Spinal cord (tissue), 9 donors: ENCODE measurements at regions not wholly inside any gene's neighbourhood (a gene's known extent, or its start where the extent isn't known, plus 50 kb on each side); places are given as distances from the start of the nearest gene placed in this dataset.

ENCODE experiments used
- DNase-seq, 6 donors: peaks; one replicate each; pipeline versions ENCODE4 v3.0.0 to v3.0.0-alpha.2; 2013 to 2015; ENCODE audit warnings: low spot score in 6 of 6, low read depth in 4 of 6
- H3K27ac ChIP-seq: one replicate; pipeline ENCODE4 v1.5.1; 2013; ENCODE audit warnings: low read depth, low read length, control low read depth
- H3K27me3 ChIP-seq: one replicate; pipeline ENCODE4 v1.6.1; 2013; ENCODE audit warnings: low read length; ENCODE audit not compliant: control insufficient read depth, insufficient read depth
- H3K36me3 ChIP-seq: one replicate; pipeline ENCODE4 v1.6.1; 2013; ENCODE audit warnings: low read length; ENCODE audit not compliant: control insufficient read depth, insufficient read depth
- H3K4me1 ChIP-seq: one replicate; pipeline ENCODE4 v1.6.1; 2013; ENCODE audit warnings: low read length; ENCODE audit not compliant: control insufficient read depth, insufficient read depth
- H3K4me3 ChIP-seq: one replicate; pipeline ENCODE4 v1.5.1; 2013; ENCODE audit warnings: low read depth, low read length, control low read depth
- H3K9me3 ChIP-seq: one replicate; pipeline ENCODE4 v1.6.1; 2013; ENCODE audit warnings: low read length; ENCODE audit not compliant: control insufficient read depth, insufficient read depth
- WGBS: methylation state at CpG from one replicate; pipeline ENCODE4 v1.1.5; 2013; ENCODE audit warnings: missing lambda C conversion rate; ENCODE audit not compliant: insufficient coverage; 5-methylcytosine and 5-hydroxymethylcytosine counted together
- donor health status: healthy.

GRCh38 chr6:134689641-134690040 lies 260.3 kb downstream of the ALDH8A1 start:
- Histone ChIP-seq H3K27me3 (no peaks in the 10 kb centered on the region), H3K4me1 (peaks cover 8% of the 10 kb centered on the region), H3K4me3 (no peak overlapping the region), H3K9me3 (no peaks in the 10 kb centered on the region), H3K27ac (peak overlapping the region; percentile 69), H3K36me3 (no peaks in the 10 kb centered on the region)
- DNase-seq = peak in 3 of 6 donors; percentile 29 to 69 (median 64)
- WGBS = 25% methylated on average over 3 of the region's 4 CpGs

GRCh38 chr6:134689177-134689576 lies 260.7 kb downstream of the ALDH8A1 start:
- DNase-seq = peak in 4 of 6 donors; percentile 29 to 77 (median 64)
- Histone ChIP-seq H3K36me3 (no peaks in the 10 kb centered on the region), H3K27ac (peak overlapping the region; percentile 69), H3K4me3 (no peak overlapping the region), H3K27me3 (no peaks in the 10 kb centered on the region), H3K4me1 (peaks cover 8% of the 10 kb centered on the region), H3K9me3 (no peaks in the 10 kb centered on the region)
- WGBS = 50% methylated on average over 1 of the region's 4 CpGs

GRCh38 chr6:134686071-134686470 lies 263.8 kb downstream of the ALDH8A1 start:
- Histone ChIP-seq H3K36me3 (no peaks in the 10 kb centered on the region), H3K27ac (no peak overlapping the region), H3K9me3 (no peaks in the 10 kb centered on the region), H3K4me1 (peaks cover 8% of the 10 kb centered on the region), H3K27me3 (no peaks in the 10 kb centered on the region), H3K4me3 (no peak overlapping the region)
- no CpG with 5 or more reads among the region's 6 CpGs for WGBS
- DNase-seq = no peak

DNA sequence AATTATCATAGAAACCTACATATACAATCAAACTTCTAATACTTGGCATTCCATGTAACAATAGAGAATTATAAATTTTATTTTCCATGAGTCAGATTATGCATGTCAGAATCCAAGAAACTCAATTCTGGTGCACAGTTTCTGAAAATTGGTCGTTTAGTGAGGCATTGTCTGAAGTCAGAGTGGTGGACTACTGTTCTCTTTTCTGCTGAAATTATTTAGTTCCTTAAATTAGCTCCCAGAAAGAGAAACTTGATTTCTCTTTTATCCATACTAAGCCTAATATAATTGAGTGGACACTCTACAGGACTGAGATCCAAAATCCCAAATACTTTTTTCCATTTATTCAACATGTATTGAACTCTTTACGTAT lies 265.5 kb downstream of the ALDH8A1 start:
- H3K27me3 ChIP-seq = no peaks in the 10 kb centered on the region
- no peak overlapping the region for H3K4me3 ChIP-seq
- WGBS = 100% methylated on average over 1 of the region's 2 CpGs
- no peaks in the 10 kb centered on the region for H3K36me3 ChIP-seq
- H3K9me3 ChIP-seq = no peaks in the 10 kb centered on the region
- H3K4me1 ChIP-seq = peaks cover under 1% of the 10 kb centered on the region
- DNase-seq = no peak
- no peak overlapping the region for H3K27ac ChIP-seq

GRCh38 chr6:134683783-134684422 lies 266.0 kb downstream of the ALDH8A1 start:
- Histone ChIP-seq H3K4me1 (no peaks in the 10 kb centered on the region), H3K9me3 (no peaks in the 10 kb centered on the region), H3K27ac (no peak overlapping the region), H3K36me3 (no peaks in the 10 kb centered on the region), H3K27me3 (no peaks in the 10 kb centered on the region), H3K4me3 (no peak overlapping the region)
- DNase-seq = no peak
- WGBS = no CpG with 5 or more reads among the region's 2 CpGs

DNA sequence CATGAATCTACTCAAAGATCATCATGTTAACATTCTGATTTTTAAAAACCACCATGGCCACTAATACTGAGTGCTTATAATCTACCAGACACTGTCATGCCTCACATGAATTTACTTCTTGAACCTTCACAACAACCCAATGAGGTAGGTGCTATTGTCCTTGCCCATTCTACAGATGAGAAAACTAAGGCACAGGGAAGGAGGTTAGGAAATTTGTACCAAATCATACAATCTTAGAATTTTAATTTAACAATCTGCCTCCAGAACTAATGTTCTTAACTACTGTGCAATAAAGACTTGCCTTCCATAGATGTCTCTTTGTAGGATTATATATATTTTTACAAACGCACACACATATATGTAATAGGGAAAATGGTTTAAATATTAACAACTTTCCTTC lies 269.5 kb downstream of the ALDH8A1 start:
- no peaks in the 10 kb centered on the region for H3K9me3 ChIP-seq
- no peaks in the 10 kb centered on the region for H3K27me3 ChIP-seq
- no peaks in the 10 kb centered on the region for H3K36me3 ChIP-seq
- no CpG with 5 or more reads among the region's 1 CpG for WGBS
- no peak overlapping the region for H3K4me3 ChIP-seq
- H3K27ac ChIP-seq = no peak overlapping the region
- peaks cover 4% of the 10 kb centered on the region for H3K4me1 ChIP-seq
- DNase-seq = no peak

GRCh38 chr6:134680021-134680420 lies 269.9 kb downstream of the ALDH8A1 start:
- 100% methylated on average over 3 of the region's 3 CpGs for WGBS
- no peaks in the 10 kb centered on the region for H3K27me3 ChIP-seq
- no peaks in the 10 kb centered on the region for H3K9me3 ChIP-seq
- no peaks in the 10 kb centered on the region for H3K36me3 ChIP-seq
- no peak overlapping the region for H3K4me3 ChIP-seq
- no peak for DNase-seq
- no peak overlapping the region for H3K27ac ChIP-seq
- peaks cover 4% of the 10 kb centered on the region for H3K4me1 ChIP-seq

DNA sequence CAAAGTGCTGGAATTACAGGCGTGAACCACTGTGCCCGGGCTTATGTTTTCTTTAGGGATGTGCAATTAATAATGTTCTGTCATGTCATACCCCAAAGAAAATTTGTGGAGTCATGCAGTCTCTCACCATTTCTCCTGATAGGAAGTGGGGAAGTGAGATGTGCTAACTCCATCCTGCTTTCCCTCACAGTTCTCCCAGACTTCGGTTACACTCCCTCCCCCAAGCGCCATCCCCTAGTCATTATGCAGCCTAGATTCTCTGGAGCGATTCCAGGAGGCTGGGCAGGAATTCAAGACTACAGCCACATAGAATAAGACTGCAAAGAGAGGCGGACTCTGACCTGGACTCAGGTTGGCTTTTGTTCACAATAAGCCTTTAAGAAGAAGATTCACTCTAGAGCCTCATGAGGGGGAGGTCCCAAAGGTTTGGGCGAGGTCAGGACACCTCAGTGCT lies 271.4 kb downstream of the ALDH8A1 start:
- H3K36me3 ChIP-seq = no peaks in the 10 kb centered on the region
- H3K27ac ChIP-seq = peak overlapping the region; percentile 8
- H3K9me3 ChIP-seq = no peaks in the 10 kb centered on the region
- no peaks in the 10 kb centered on the region for H3K27me3 ChIP-seq
- peak in 5 of 6 donors; percentile 66 to 95 (median 79) for DNase-seq
- WGBS = 39% methylated on average over 4 of the region's 7 CpGs
- no peak overlapping the region for H3K4me3 ChIP-seq
- peaks cover 4% of the 10 kb centered on the region for H3K4me1 ChIP-seq

DNA sequence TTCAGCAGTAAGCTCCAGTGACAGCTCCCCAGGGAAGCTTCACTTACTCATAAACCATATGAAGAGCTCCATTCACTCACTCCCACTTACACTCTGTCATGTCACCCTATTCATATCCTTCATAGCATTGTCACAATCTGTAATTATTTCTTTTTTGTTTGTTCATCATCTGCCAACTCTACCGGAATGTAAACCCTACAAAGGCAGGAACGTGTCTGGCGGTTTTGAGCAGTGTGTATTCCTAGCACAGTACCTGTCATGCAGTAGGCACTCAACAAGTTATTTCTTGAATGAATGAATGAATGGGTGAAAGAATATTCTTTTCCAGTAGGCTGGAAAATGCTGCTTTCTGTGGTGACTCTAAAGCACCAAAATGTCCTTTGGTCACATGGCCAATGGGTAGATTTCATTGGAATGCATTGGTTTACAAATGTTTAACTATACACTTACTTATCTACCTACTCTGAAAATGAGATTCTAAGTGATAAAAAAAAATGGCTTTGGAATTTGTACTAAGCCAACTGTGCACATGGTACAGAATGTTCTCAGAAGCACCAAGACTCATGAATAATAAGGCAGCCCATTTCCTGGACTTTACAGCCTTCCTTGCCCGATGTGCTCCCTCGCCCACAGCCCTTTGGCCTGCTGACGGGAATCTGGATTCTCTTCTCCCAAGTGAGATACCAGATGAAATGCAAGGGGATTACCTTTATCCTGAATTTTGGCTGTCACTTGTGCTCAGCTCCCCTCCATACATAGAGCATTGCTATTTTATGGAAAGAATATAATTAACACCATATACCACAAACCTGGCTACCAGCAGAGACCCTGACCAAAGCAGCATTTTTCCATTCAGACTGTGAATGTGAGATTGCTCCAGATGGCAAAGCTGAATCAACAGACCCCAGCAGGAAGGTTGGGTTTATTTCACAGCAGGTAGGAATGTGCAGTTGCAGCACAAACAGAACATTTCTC lies 273.3 kb downstream of the ALDH8A1 start:
- H3K9me3 ChIP-seq = no peaks in the 10 kb centered on the region
- 81% methylated on average over 2 of the region's 6 CpGs for WGBS
- H3K4me3 ChIP-seq = no peak overlapping the region
- peak in 3 of 6 donors; percentile 19 to 74 (median 74) for DNase-seq
- H3K36me3 ChIP-seq = no peaks in the 10 kb centered on the region
- H3K27me3 ChIP-seq = no peaks in the 10 kb centered on the region
- peak overlapping the region; percentile 3 for H3K27ac ChIP-seq
- H3K4me1 ChIP-seq = peaks cover 4% of the 10 kb centered on the region
